Activated naive CD8-positive, alpha-beta T cell treated with anti-CD3 and anti-CD28 coated beads, Interleukin-2, amount 50 U/mL, for 24 hours (primary cell): ENCODE measurements at regions not wholly inside any gene's neighbourhood (a gene's known extent, or its start where the extent isn't known, plus 50 kb on each side); places are given as distances from the start of the nearest gene placed in this dataset.

Experiments
- ATAC-seq: fragments of 150-1000 bp; cut with Tn5 transposase; one replicate; pipeline ENCODE4 v1.10.0; 2021
- DNase-seq: peaks from one replicate; pipeline ENCODE4 v3.0.0; 2021
- H3K27ac Mint-ChIP-seq: one replicate; pipeline ENCODE4 v1.8.0; 2021; ENCODE audit warnings: mild to moderate bottlenecking, mixed read lengths
- H3K27me3 Mint-ChIP-seq: one replicate; pipeline ENCODE4 v1.8.0; 2021; ENCODE audit warnings: mixed read lengths
- H3K36me3 Mint-ChIP-seq: one replicate; pipeline ENCODE4 v1.8.0; 2021; ENCODE audit warnings: low read depth, mixed read lengths
- H3K4me1 Mint-ChIP-seq: one replicate; pipeline ENCODE4 v1.8.0; 2021; ENCODE audit warnings: mixed read lengths
- H3K4me3 Mint-ChIP-seq: one replicate; pipeline ENCODE4 v1.8.0; 2021; ENCODE audit warnings: mild to moderate bottlenecking, moderate library complexity, mixed read lengths
- H3K9me3 Mint-ChIP-seq: one replicate; pipeline ENCODE4 v1.8.0; 2021; ENCODE audit warnings: mixed read lengths

GRCh38 chrX:23271026-23271425 is 63.6 kb upstream of the PTCHD1 start:
- H3K4me3 Mint-ChIP-seq = no peak overlapping the region
- ATAC-seq (no peak), DNase-seq (no peak)

GRCh38 chrX:23276475-23276874 is 58.2 kb upstream of the PTCHD1 start:
- no peak for ATAC-seq
- Mint-ChIP-seq H3K4me3 (no peak overlapping the region), H3K27ac (no peak overlapping the region), H3K4me1 (no peaks in the 10 kb centered on the region), H3K9me3 (no peaks in the 10 kb centered on the region), H3K27me3 (no peaks in the 10 kb centered on the region), H3K36me3 (no peaks in the 10 kb centered on the region)
- no peak for DNase-seq

More at GRCh38 chrX:23271026-23271425, 63.6 kb upstream of the PTCHD1 start:
- no peaks in the 10 kb centered on the region for H3K4me1 Mint-ChIP-seq
- no peaks in the 10 kb centered on the region for H3K36me3 Mint-ChIP-seq
- no peak overlapping the region for H3K27ac Mint-ChIP-seq
- no peaks in the 10 kb centered on the region for H3K9me3 Mint-ChIP-seq
- H3K27me3 Mint-ChIP-seq = no peaks in the 10 kb centered on the region
